ENCODE measurements at regions not wholly inside any gene's neighbourhood (a gene's known extent, or its start where the extent isn't known, plus 50 kb on each side); places are given as distances from the start of the nearest gene placed in this dataset.

- TF ChIP-seq, protein P1, sequence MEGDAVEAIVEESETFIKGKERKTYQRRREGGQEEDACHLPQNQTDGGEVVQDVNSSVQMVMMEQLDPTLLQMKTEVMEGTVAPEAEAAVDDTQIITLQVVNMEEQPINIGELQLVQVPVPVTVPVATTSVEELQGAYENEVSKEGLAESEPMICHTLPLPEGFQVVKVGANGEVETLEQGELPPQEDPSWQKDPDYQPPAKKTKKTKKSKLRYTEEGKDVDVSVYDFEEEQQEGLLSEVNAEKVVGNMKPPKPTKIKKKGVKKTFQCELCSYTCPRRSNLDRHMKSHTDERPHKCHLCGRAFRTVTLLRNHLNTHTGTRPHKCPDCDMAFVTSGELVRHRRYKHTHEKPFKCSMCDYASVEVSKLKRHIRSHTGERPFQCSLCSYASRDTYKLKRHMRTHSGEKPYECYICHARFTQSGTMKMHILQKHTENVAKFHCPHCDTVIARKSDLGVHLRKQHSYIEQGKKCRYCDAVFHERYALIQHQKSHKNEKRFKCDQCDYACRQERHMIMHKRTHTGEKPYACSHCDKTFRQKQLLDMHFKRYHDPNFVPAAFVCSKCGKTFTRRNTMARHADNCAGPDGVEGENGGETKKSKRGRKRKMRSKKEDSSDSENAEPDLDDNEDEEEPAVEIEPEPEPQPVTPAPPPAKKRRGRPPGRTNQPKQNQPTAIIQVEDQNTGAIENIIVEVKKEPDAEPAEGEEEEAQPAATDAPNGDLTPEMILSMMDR (IDR thresholded peaks at IDR 0.05; ENCODE audit: low read depth, low read length, missing input control) = no peak
- TF ChIP-seq YY1 (IDR thresholded peaks at IDR 0.05) = no peak
Measured at GRCh38 chr15:47502041-47502440, 215.3 kb upstream of the SEMA6D start.
